Loucy (cell line): ENCODE measurements at regions not wholly inside any gene's neighbourhood (a gene's known extent, or its start where the extent isn't known, plus 50 kb on each side); places are given as distances from the start of the nearest gene placed in this dataset.

Experiments
- CTCF ChIP-seq: fragments of 200-600 bp; sonication (generic); conservative IDR thresholded peaks from 2 replicates; pipeline ENCODE4 v1.5.1; 2014; ENCODE audit warnings: mild to moderate bottlenecking, antibody characterized with exemption, low read length
- EZH2phosphoT487 ChIP-seq: fragments of 200-600 bp; IDR thresholded peaks from 2 replicates; pipeline ENCODE4 v1.6.1; 2018; ENCODE audit warnings: antibody characterized with exemption, mild to moderate bottlenecking, moderate library complexity, borderline replicate concordance

- TF ChIP-seq CTCF (no peak), EZH2phosphoT487 (no peak)
Observed at GRCh38 chr5:167378894-167379723, 912.3 kb upstream of the WWC1 start.
